K562 (cell line): ENCODE measurements at regions not wholly inside any gene's neighbourhood (a gene's known extent, or its start where the extent isn't known, plus 50 kb on each side); places are given as distances from the start of the nearest gene placed in this dataset.

ENCODE experiments used
- GABPA ChIP-seq: fragments of 200-800 bp; sonication (Bioruptor generic); conservative IDR thresholded peaks from 2 replicates; pipeline ENCODE4 v1.6.1; 2016; ENCODE audit warnings: low read depth, missing genetic modification characterization, missing compliant biosample characterization
- RBFOX2 ChIP-seq: fragments of 200-400 bp; formaldehyde crosslinking; IDR thresholded peaks from 2 replicates; pipeline ENCODE4 v1.6.1; 2017; ENCODE audit warnings: low read depth, mild to moderate bottlenecking, low read length, moderate library complexity
- TF ChIP-seq, protein P1 (sequence below), 2 experiments: fragments of 450-650 bp in 1 of 2; sonication (generic) in 1 of 2; formaldehyde crosslinking in 1 of 2; IDR thresholded peaks; 2 replicates each; pipeline versions ENCODE4 v1.7.1 to v1.9.0; 2016 to 2022; ENCODE audit warnings: inconsistent platforms in 1 of 2, mild to moderate bottlenecking in 1 of 2, missing genetic modification reagents in 1 of 2

DNA sequence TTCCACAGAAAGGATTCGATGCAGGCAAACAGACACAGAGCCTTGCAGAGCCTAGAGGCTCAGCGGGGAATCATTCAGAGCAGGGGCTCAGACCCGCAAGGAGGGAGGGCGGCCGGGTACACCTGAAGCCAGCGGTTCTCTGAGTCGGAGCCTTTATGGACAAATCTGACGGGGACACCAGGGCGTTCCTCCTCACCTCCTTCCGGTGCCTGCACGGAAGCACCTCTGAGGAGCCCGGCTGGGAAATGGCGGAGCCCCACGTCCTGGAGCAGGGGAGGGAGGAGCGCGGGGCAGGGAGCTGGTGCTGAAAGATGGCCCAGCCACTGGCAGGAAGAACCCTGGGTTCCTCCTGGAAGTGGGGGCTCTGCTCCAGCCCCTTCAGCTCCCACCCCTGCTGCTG, 193.5 kb upstream of the ALKAL2 start (continued):
- TF ChIP-seq, protein P1, sequence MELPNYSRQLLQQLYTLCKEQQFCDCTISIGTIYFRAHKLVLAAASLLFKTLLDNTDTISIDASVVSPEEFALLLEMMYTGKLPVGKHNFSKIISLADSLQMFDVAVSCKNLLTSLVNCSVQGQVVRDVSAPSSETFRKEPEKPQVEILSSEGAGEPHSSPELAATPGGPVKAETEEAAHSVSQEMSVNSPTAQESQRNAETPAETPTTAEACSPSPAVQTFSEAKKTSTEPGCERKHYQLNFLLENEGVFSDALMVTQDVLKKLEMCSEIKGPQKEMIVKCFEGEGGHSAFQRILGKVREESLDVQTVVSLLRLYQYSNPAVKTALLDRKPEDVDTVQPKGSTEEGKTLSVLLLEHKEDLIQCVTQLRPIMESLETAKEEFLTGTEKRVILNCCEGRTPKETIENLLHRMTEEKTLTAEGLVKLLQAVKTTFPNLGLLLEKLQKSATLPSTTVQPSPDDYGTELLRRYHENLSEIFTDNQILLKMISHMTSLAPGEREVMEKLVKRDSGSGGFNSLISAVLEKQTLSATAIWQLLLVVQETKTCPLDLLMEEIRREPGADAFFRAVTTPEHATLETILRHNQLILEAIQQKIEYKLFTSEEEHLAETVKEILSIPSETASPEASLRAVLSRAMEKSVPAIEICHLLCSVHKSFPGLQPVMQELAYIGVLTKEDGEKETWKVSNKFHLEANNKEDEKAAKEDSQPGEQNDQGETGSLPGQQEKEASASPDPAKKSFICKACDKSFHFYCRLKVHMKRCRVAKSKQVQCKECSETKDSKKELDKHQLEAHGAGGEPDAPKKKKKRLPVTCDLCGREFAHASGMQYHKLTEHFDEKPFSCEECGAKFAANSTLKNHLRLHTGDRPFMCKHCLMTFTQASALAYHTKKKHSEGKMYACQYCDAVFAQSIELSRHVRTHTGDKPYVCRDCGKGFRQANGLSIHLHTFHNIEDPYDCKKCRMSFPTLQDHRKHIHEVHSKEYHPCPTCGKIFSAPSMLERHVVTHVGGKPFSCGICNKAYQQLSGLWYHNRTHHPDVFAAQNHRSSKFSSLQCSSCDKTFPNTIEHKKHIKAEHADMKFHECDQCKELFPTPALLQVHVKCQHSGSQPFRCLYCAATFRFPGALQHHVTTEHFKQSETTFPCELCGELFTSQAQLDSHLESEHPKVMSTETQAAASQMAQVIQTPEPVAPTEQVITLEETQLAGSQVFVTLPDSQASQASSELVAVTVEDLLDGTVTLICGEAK (IDR thresholded peaks at IDR 0.05) = peak; percentile 80
- TF ChIP-seq, protein P1 (CRISPR knock-in tag; IDR thresholded peaks at IDR 0.05) = no peak
- TF ChIP-seq GABPA (tag) = peak; percentile 80
- TF ChIP-seq RBFOX2 = 0 out of 2 replicates have a peak, but pooled peaks have one; percentile 19
